Gastroesophageal sphincter (tissue), 3 donors: ENCODE measurements at regions not wholly inside any gene's neighbourhood (a gene's known extent, or its start where the extent isn't known, plus 50 kb on each side); places are given as distances from the start of the nearest gene placed in this dataset.

ENCODE experiments used
- CTCF ChIP-seq, 4 experiments: fragments of 200-600 bp in 2 of 4; fragments of 450-650 bp in 2 of 4; sonication (generic) in 1 of 4; IDR thresholded peaks; one replicate each; pipeline ENCODE4 v1.5.1; 2017 to 2019; ENCODE audit warnings: antibody characterized with exemption in 4 of 4, mild to moderate bottlenecking in 2 of 4, moderate library complexity in 2 of 4
- POLR2A ChIP-seq, 2 donors: fragments of 450-650 bp; IDR thresholded peaks; one replicate each; pipeline ENCODE4 v1.6.1; 2017; ENCODE audit warnings: antibody characterized with exemption in 2 of 2, mild to moderate bottlenecking in 2 of 2, moderate library complexity in 1 of 2
- POLR2AphosphoS5 ChIP-seq: sonication (generic); formaldehyde crosslinking; IDR thresholded peaks from one replicate; pipeline ENCODE4 v1.6.1; 2017; ENCODE audit warnings: antibody characterized with exemption

- TF ChIP-seq CTCF (IDR thresholded peaks at IDR 0.05), result no peak
- TF ChIP-seq POLR2AphosphoS5, result no peak
- TF ChIP-seq POLR2A (IDR thresholded peaks at IDR 0.05), result no peak
These were observed 461.2 kb downstream of the MEIS1 start for GRCh38 chr2:66896131-66896530.
